Right lobe of liver (tissue), 6 donors: ENCODE measurements at regions not wholly inside any gene's neighbourhood (a gene's known extent, or its start where the extent isn't known, plus 50 kb on each side); places are given as distances from the start of the nearest gene placed in this dataset.

Source experiments
- ATAC-seq, 4 donors: fragments of 200-7000 bp; cut with Tn5 transposase; one replicate each; pipeline ENCODE4 v1.9.1; 2020; ENCODE audit warnings: mild to moderate bottlenecking in 4 of 4, moderate library complexity in 4 of 4
- DNase-seq, 3 donors: peaks; one replicate each; pipeline ENCODE4 v3.0.0-alpha.2; 2020
- H3K27ac ChIP-seq, 3 donors: fragments of 200-600 bp; one replicate each; pipeline ENCODE4 v1.8.0; 2022
- H3K27me3 ChIP-seq, 2 donors: fragments of 200-600 bp; one replicate each; pipeline ENCODE4 v1.8.0; 2022
- H3K36me3 ChIP-seq, 4 donors: fragments of 200-600 bp; sonication (generic) in 1 of 4; one replicate each; pipeline versions ENCODE4 v1.5.1 to v1.8.0; 2017 to 2022; ENCODE audit warnings: control low read depth in 1 of 4
- H3K4me1 ChIP-seq, 4 donors: fragments of 200-600 bp; sonication (generic) in 1 of 4; one replicate each; pipeline versions ENCODE4 v1.5.1 to v1.8.0; 2017 to 2022; ENCODE audit warnings: control low read depth in 1 of 4
- H3K4me3 ChIP-seq, 3 donors: fragments of 200-600 bp; one replicate each; pipeline ENCODE4 v1.8.0; 2022
- H3K9me3 ChIP-seq, 4 donors: fragments of 200-600 bp; sonication (generic) in 1 of 4; one replicate each; pipeline versions ENCODE4 v1.5.1 to v1.8.0; 2017 to 2022; ENCODE audit warnings: control low read depth in 1 of 4
- CTCF ChIP-seq, 4 donors: fragments of 200-600 bp in 3 of 4; fragments of 450-650 bp in 1 of 4; IDR thresholded peaks; one replicate each; pipeline versions ENCODE4 v1.5.1 to v1.8.0; 2016 to 2022; ENCODE audit warnings: antibody characterized with exemption in 4 of 4, mild to moderate bottlenecking in 2 of 4
- POLR2A ChIP-seq: fragments of 450-650 bp; IDR thresholded peaks from one replicate; pipeline ENCODE4 v1.6.1; 2017; ENCODE audit warnings: antibody characterized with exemption, mild to moderate bottlenecking
- WGBS: methylation state at CpG from one replicate; pipeline ENCODE4 v1.1.6; 2018; ENCODE audit warnings: low coverage, low lambda C conversion rate; ENCODE audit not compliant: insufficient coverage; ENCODE audit errors: missing lambda C conversion rate; 5-methylcytosine and 5-hydroxymethylcytosine counted together
- intact Hi-C, 2 donors: fragments of 100-400 bp; cut with DNase I; formaldehyde crosslinking; loops; one replicate each; pipeline versions ENCODE4 v1.11.2 to v1.14.1; 2022
- donor health status: DM: no; HTN: yes; CAD: no.
- donor health status: DM: no; HTN: no; CAD: no.
- donor health status: DM: no; HTN: no; CAD: no.
- donor health status: DM: no; HTN: yes; CAD: no.
- donor health status: DM: no; HTN: yes; CAD: no.

DNA sequence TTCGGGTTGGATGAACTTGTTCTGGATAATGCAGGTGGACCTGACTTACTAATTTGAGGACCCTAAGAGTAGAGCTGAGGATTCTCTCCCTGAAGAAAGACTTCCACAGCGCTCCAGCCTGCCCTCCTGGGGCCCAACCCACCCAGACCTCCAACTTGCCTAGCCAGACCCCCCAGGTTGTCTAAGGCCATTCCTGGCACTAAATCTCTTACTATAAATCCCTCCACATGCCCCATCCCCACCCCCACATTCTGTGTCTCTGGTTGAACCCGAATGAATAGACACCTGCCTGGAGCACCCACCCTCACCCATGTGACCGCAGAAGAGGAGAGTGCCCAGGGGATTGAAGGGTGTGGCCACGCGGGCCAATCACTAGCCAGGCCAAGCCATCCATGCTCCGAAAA is 1480.0 kb downstream of the TBC1D22A start:
- H3K27me3 ChIP-seq = no peaks in the 10 kb centered on the region
- H3K27ac ChIP-seq = no peak overlapping the region
- intact Hi-C loops = no loop called here
- TF ChIP-seq CTCF (IDR thresholded peaks at IDR 0.05) (no peak), POLR2A (no peak)
- peak in 1 of 3 donors; percentile 14 for DNase-seq
- no peaks in the 10 kb centered on the region for H3K9me3 ChIP-seq
- H3K4me3 ChIP-seq = no peak overlapping the region
- no peak for ATAC-seq
- 65% methylated on average over 5 of the region's 7 CpGs for WGBS
- no peaks in the 10 kb centered on the region for H3K4me1 ChIP-seq
- no peaks in the 10 kb centered on the region for H3K36me3 ChIP-seq

GRCh38 chr22:48241658-48242057 is 1479.2 kb downstream of the TBC1D22A start:
- Histone ChIP-seq H3K27ac (no peak overlapping the region), H3K9me3 (no peaks in the 10 kb centered on the region), H3K36me3 (no peaks in the 10 kb centered on the region), H3K4me1 (no peaks in the 10 kb centered on the region), H3K4me3 (no peak overlapping the region), H3K27me3 (no peaks in the 10 kb centered on the region)
- TF ChIP-seq POLR2A (no peak), CTCF (IDR thresholded peaks at IDR 0.05) (no peak)
- no peak for ATAC-seq
- intact Hi-C loops = no loop called here
- peak in 1 of 3 donors; percentile 27 for DNase-seq
- 51% methylated on average over 7 of the region's 16 CpGs for WGBS

DNA sequence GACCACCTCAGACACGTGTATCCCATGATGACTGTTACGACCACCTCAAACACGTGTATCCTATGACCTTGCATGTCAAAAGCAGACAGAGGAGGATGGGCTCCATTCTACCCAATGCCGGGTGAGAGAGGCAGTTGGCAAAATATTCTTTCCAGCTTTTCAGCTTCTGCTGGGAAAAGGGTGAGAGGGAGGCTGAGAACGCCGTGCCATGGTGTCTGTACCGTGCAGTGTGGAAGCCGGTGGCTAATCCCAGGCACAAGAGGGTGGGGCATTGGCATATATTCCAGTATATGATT is 1478.4 kb downstream of the TBC1D22A start:
- WGBS = 68% methylated on average over 6 of the region's 8 CpGs
- Histone ChIP-seq H3K36me3 (no peaks in the 10 kb centered on the region), H3K4me3 (no peak overlapping the region), H3K9me3 (no peaks in the 10 kb centered on the region), H3K27me3 (no peaks in the 10 kb centered on the region), H3K27ac (no peak overlapping the region), H3K4me1 (no peaks in the 10 kb centered on the region)
- intact Hi-C loops = no loop called here
- DNase-seq = peak in 1 of 3 donors; percentile 9
- TF ChIP-seq POLR2A (no peak), CTCF (IDR thresholded peaks at IDR 0.05) (no peak)
- no peak for ATAC-seq

GRCh38 chr22:48240148-48240934 is 1477.9 kb downstream of the TBC1D22A start:
- WGBS = 19% methylated on average over 13 of the region's 13 CpGs
- Histone ChIP-seq H3K27me3 (no peaks in the 10 kb centered on the region), H3K36me3 (no peaks in the 10 kb centered on the region)

More at GRCh38 chr22:48240148-48240934, 1477.9 kb downstream of the TBC1D22A start:
- no peaks in the 10 kb centered on the region for H3K4me1 ChIP-seq
- DNase-seq = no peak
- intact Hi-C loops = no loop called here
- no peak for TF ChIP-seq CTCF (IDR thresholded peaks at IDR 0.05)
- no peak for TF ChIP-seq POLR2A
- no peak for ATAC-seq
- no peak overlapping the region for H3K27ac ChIP-seq
- no peaks in the 10 kb centered on the region for H3K9me3 ChIP-seq
- H3K4me3 ChIP-seq = no peak overlapping the region
